GM12878 (cell line): ENCODE measurements at regions not wholly inside any gene's neighbourhood (a gene's known extent, or its start where the extent isn't known, plus 50 kb on each side); places are given as distances from the start of the nearest gene placed in this dataset.
A peak's percentile ranks its signal among the peaks of the same experiment; 100 is the strongest.

Experiments used
- ATAC-seq: fragments of 200-7000 bp; cut with Tn5 transposase; 3 replicates; pipeline ENCODE4 v1.9.1; 2020; ENCODE audit warnings: mild to moderate bottlenecking, moderate library complexity
- BruUV-seq: library from RNA; stranded (reverse); fragments of 400-500 nt; replicated peaks from 2 replicates; lab custom pipeline; 2021; lab: Mats Ljungman, UMichigan
- CTCF ChIA-PET: fragments of 300-600 bp; sonication (Branson Sonifier 250); formaldehyde crosslinking; extraction: SDS; loops from one replicate; lab custom pipeline; 2021; ENCODE audit warnings: inconsistent platforms; lab: Yijun Ruan, JAX
- POLR2A ChIA-PET: fragments of 350-600 bp; formaldehyde crosslinking; extraction: SDS; loops from one replicate; lab custom pipeline; 2021; ENCODE audit warnings: inconsistent platforms; lab: Charles Lee
- RAD21 ChIA-PET: fragments of 300-600 bp; sonication (Branson Sonifier 250); formaldehyde crosslinking; loops from one replicate; lab custom pipeline; 2023; ENCODE audit warnings: antibody characterized with exemption; ENCODE audit not compliant: unreplicated experiment; lab: Charles Lee
- SMC1A ChIA-PET: fragments of 300-600 bp; sonication (Branson Sonifier 250); formaldehyde crosslinking; loops from one replicate; lab custom pipeline; 2023; ENCODE audit not compliant: unreplicated experiment, uncharacterized antibody; lab: Charles Lee
- DNase-seq: peaks from one replicate; pipeline ENCODE4 v3.0.0-alpha.2; 2011; ENCODE audit warnings: low read depth, low spot score
- FAIRE-seq: peaks from 3 replicates; lab custom pipeline; 2011; peaks lifted over from hg19 to GRCh38; lab: Jason Lieb, UNC
- H2AFZ ChIP-seq: 2 replicates; pipeline ENCODE4 v1.6.0; 2011; ENCODE audit warnings: low read depth, low read length, control low read depth; ENCODE audit not compliant: control insufficient read depth
- H3K27ac ChIP-seq: 2 replicates; pipeline ENCODE4 v1.5.1; 2011; ENCODE audit warnings: control low read depth; ENCODE audit not compliant: control insufficient read depth, insufficient read depth
- H3K27me3 ChIP-seq, 2 experiments: replicated peaks in 1 of 2; 2 replicates each; pipeline versions ENCODE4 v1.6.0 to v1.6.1; 2011; ENCODE audit warnings: low read length in 1 of 2; ENCODE audit not compliant: control insufficient read depth in 2 of 2, insufficient read depth in 2 of 2
- H3K36me3 ChIP-seq, 2 experiments: 2 replicates each; pipeline ENCODE4 v1.5.1; 2011; ENCODE audit warnings: low read length in 1 of 2; ENCODE audit not compliant: control insufficient read depth in 2 of 2, insufficient read depth in 2 of 2
- H3K4me1 ChIP-seq: 2 replicates; pipeline ENCODE4 v1.6.1; 2011; ENCODE audit warnings: mild to moderate bottlenecking, low read length, moderate library complexity, mixed read lengths; ENCODE audit not compliant: control insufficient read depth, insufficient read depth
- H3K4me2 ChIP-seq: 2 replicates; pipeline ENCODE4 v1.6.0; 2011; ENCODE audit warnings: control low read depth; ENCODE audit not compliant: control insufficient read depth, insufficient read depth
- H3K4me3 ChIP-seq: fragments of 200-600 bp; sonication (generic); 2 replicates; pipeline ENCODE4 v1.5.1; 2016
- H3K79me2 ChIP-seq: 2 replicates; pipeline ENCODE4 v1.6.0; 2011; ENCODE audit warnings: low read length; ENCODE audit not compliant: control insufficient read depth, insufficient read depth
- H3K9ac ChIP-seq: 2 replicates; pipeline ENCODE4 v1.8.0; 2011; ENCODE audit warnings: low read length, control low read depth, mixed read lengths; ENCODE audit not compliant: control insufficient read depth, insufficient read depth
- H3K9me3 ChIP-seq: replicated peaks from 3 replicates; pipeline ENCODE4 v1.5.1; 2011; ENCODE audit warnings: mild to moderate bottlenecking, low read length; ENCODE audit not compliant: control insufficient read depth, insufficient read depth
- H4K20me1 ChIP-seq: 2 replicates; pipeline ENCODE4 v1.6.0; 2011; ENCODE audit not compliant: control insufficient read depth, insufficient read depth
- ATF7 ChIP-seq: fragments of 450-650 bp; IDR thresholded peaks from 2 replicates; pipeline ENCODE4 v1.6.1; 2016; ENCODE audit warnings: low read depth, mild to moderate bottlenecking
- CREM ChIP-seq: IDR thresholded peaks from 2 replicates; pipeline ENCODE4 v1.6.1; 2014; ENCODE audit warnings: antibody characterized with exemption, low read depth
- EP300 ChIP-seq, 2 experiments: fragments of 150-350 bp in 1 of 2; IDR thresholded peaks; 2 replicates each; pipeline ENCODE4 v1.6.1; 2011 to 2012; ENCODE audit warnings: low read depth in 2 of 2, low read length in 2 of 2, borderline replicate concordance in 1 of 2, improper control_type of control experiment in 1 of 2, inconsistent platforms in 1 of 2; ENCODE audit not compliant: control insufficient read depth in 1 of 2
- HCFC1 ChIP-seq: fragments of 150-350 bp; IDR thresholded peaks from 2 replicates; pipeline ENCODE4 v1.6.1; 2014; ENCODE audit warnings: low read length
- IKZF2 ChIP-seq, 2 experiments: fragments of 450-650 bp; IDR thresholded peaks; 2 replicates each; pipeline ENCODE4 v1.6.1; 2017; ENCODE audit warnings: mild to moderate bottlenecking in 2 of 2, moderate library complexity in 2 of 2
- JUNB ChIP-seq: IDR thresholded peaks from 2 replicates; pipeline ENCODE4 v1.6.1; 2016; ENCODE audit warnings: antibody characterized with exemption, mild to moderate bottlenecking
- JUND ChIP-seq: IDR thresholded peaks from 2 replicates; pipeline ENCODE4 v1.6.1; 2012; ENCODE audit warnings: low read depth, mild to moderate bottlenecking, low read length, improper control_type of control experiment, moderate library complexity
- KAT2A ChIP-seq: conservative IDR thresholded peaks from 2 replicates; pipeline ENCODE4 v1.6.1; 2011; ENCODE audit warnings: low read depth, low read length; ENCODE audit not compliant: control insufficient read depth
- MEF2A ChIP-seq: IDR thresholded peaks from 2 replicates; pipeline ENCODE4 v1.6.1; 2011; ENCODE audit warnings: low read depth, mild to moderate bottlenecking, low read length, moderate library complexity; ENCODE audit not compliant: insufficient read depth
- NBN ChIP-seq: fragments of 450-650 bp; IDR thresholded peaks from 2 replicates; pipeline ENCODE4 v1.6.1; 2016
- POLR2AphosphoS5 ChIP-seq: IDR thresholded peaks from 2 replicates; pipeline ENCODE4 v1.6.1; 2011; ENCODE audit warnings: mild to moderate bottlenecking, low read length, inconsistent platforms
- RUNX3 ChIP-seq: IDR thresholded peaks from 2 replicates; pipeline ENCODE4 v1.6.1; 2012; ENCODE audit warnings: low read length, inconsistent platforms
- TCF3 ChIP-seq: IDR thresholded peaks from 2 replicates; pipeline ENCODE4 v1.6.1; 2012; ENCODE audit warnings: low read depth, mild to moderate bottlenecking, low read length, borderline replicate concordance; ENCODE audit not compliant: insufficient read depth
- WGBS: methylation state at CpG from one replicate; pipeline ENCODE4 v1.1.6; 2016; ENCODE audit warnings: low lambda C conversion rate; ENCODE audit not compliant: insufficient replicate concordance, insufficient coverage; ENCODE audit errors: missing lambda C conversion rate; 5-methylcytosine and 5-hydroxymethylcytosine counted together
- in situ Hi-C: fragments of 300-500 bp; cut with MboI; formaldehyde crosslinking; loops from 9 replicates; pipeline ENCODE4 v1.14.3; 2018; ENCODE audit warnings: mixed read lengths
- intact Hi-C: fragments of 100-400 bp; cut with micrococcal nuclease; formaldehyde crosslinking; loops from one replicate; pipeline ENCODE4 v1.14.2; 2022; ENCODE audit not compliant: unreplicated experiment
- TF ChIP-seq, protein P1 (sequence below): fragments of 450-650 bp; IDR thresholded peaks from 2 replicates; pipeline ENCODE4 v1.6.1; 2017; ENCODE audit warnings: low read depth, mild to moderate bottlenecking, moderate library complexity
- TF ChIP-seq, protein P2 (sequence below): IDR thresholded peaks from 2 replicates; pipeline ENCODE4 v1.6.1; 2012; ENCODE audit warnings: low read length, inconsistent platforms
- TF ChIP-seq, protein P3 (sequence below): fragments of 450-650 bp; IDR thresholded peaks from 2 replicates; pipeline ENCODE4 v1.6.1; 2018; ENCODE audit warnings: mild to moderate bottlenecking, low read depth, moderate library complexity; ENCODE audit not compliant: partially characterized antibody

DNA sequence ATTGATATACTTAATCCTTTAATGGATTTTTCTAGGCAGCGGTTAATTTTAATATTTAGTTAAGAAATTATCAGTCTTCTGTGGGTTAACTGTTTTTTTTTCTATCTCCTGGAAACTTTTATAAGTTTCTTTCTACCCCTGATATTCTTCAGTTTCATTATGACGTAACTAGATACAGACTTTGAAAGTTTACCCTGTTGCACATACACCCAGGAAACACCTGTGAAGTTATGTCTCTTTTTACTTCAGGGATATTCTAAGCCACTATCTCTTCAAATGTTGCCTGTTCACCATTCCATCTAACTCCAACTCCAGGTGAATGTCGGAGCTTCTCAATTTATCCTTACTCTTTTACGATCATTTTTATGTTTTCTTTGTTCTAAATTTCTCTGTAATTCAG is 329.0 kb downstream of the ICE1 start:
- DNase-seq = peak; percentile 24
- ChIA-PET POLR2A (interaction anchor here (0.6 to 0.8 kb wide), 2 partner anchors 13 to 57 kb away, joined by 3 to 4 read pairs; no protein-coding TSS in a partner anchor), CTCF (no interaction called here), SMC1A (no interaction called here)
- WGBS = 1% methylated on average over 4 of the region's 4 CpGs
- Histone ChIP-seq H3K79me2 (no peaks in the 10 kb centered on the region), H2AFZ (peak overlapping the region; percentile 18; the same call in 1 of the 2 replicates), H3K9me3 (no peaks in the 10 kb centered on the region; the same call in 1 of the 3 replicates), H3K4me3 (peak overlapping the region; percentile 14; the same call in 1 of the 2 replicates), H3K27ac (peak overlapping the region; percentile 57)
- in situ Hi-C loops = loop anchor here (10.0 kb wide), 1 partner anchor 983 kb away; no protein-coding TSS in a partner anchor
- no TSS peak for BruUV-seq
- no peak for TF ChIP-seq KAT2A
- TF ChIP-seq POLR2AphosphoS5 = no peak
- TF ChIP-seq TCF3 = 0 out of 2 replicates have a peak, but pooled peaks have one; percentile 57
- TF ChIP-seq, protein P1, sequence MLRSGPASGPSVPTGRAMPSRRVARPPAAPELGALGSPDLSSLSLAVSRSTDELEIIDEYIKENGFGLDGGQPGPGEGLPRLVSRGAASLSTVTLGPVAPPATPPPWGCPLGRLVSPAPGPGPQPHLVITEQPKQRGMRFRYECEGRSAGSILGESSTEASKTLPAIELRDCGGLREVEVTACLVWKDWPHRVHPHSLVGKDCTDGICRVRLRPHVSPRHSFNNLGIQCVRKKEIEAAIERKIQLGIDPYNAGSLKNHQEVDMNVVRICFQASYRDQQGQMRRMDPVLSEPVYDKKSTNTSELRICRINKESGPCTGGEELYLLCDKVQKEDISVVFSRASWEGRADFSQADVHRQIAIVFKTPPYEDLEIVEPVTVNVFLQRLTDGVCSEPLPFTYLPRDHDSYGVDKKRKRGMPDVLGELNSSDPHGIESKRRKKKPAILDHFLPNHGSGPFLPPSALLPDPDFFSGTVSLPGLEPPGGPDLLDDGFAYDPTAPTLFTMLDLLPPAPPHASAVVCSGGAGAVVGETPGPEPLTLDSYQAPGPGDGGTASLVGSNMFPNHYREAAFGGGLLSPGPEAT = 0 out of 2 replicates have a peak, but pooled peaks have one; percentile 15
- TF ChIP-seq RUNX3 = peak; percentile 35; the same call in 1 of the 2 replicates
- TF ChIP-seq NBN = no peak
- TF ChIP-seq ATF7 = peak; percentile 98
- 0 out of 2 replicates have a peak, but pooled peaks have one; percentile 21 for TF ChIP-seq JUND
- no peak for TF ChIP-seq HCFC1
- TF ChIP-seq, protein P2, sequence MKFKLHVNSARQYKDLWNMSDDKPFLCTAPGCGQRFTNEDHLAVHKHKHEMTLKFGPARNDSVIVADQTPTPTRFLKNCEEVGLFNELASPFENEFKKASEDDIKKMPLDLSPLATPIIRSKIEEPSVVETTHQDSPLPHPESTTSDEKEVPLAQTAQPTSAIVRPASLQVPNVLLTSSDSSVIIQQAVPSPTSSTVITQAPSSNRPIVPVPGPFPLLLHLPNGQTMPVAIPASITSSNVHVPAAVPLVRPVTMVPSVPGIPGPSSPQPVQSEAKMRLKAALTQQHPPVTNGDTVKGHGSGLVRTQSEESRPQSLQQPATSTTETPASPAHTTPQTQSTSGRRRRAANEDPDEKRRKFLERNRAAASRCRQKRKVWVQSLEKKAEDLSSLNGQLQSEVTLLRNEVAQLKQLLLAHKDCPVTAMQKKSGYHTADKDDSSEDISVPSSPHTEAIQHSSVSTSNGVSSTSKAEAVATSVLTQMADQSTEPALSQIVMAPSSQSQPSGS = peak; percentile 84
- TF ChIP-seq, protein P3, sequence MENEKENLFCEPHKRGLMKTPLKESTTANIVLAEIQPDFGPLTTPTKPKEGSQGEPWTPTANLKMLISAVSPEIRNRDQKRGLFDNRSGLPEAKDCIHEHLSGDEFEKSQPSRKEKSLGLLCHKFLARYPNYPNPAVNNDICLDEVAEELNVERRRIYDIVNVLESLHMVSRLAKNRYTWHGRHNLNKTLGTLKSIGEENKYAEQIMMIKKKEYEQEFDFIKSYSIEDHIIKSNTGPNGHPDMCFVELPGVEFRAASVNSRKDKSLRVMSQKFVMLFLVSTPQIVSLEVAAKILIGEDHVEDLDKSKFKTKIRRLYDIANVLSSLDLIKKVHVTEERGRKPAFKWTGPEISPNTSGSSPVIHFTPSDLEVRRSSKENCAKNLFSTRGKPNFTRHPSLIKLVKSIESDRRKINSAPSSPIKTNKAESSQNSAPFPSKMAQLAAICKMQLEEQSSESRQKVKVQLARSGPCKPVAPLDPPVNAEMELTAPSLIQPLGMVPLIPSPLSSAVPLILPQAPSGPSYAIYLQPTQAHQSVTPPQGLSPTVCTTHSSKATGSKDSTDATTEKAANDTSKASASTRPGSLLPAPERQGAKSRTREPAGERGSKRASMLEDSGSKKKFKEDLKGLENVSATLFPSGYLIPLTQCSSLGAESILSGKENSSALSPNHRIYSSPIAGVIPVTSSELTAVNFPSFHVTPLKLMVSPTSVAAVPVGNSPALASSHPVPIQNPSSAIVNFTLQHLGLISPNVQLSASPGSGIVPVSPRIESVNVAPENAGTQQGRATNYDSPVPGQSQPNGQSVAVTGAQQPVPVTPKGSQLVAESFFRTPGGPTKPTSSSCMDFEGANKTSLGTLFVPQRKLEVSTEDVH = no peak
- 0 out of 4 replicates have a peak, but pooled peaks of 1 of the 2 experiments have one; percentile 4 for TF ChIP-seq IKZF2 (IDR thresholded peaks at IDR 0.05)
- TF ChIP-seq EP300 (IDR thresholded peaks at IDR 0.05; ENCODE audit: borderline replicate concordance in 1 of 2, control insufficient read depth in 1 of 2, low read depth in 2 of 2, low read length in 2 of 2) = peak in 1 of 2 experiments; percentile 20; a peak in 1 of 4 replicates
- peak; percentile 66 for TF ChIP-seq JUNB
- TF ChIP-seq MEF2A = 0 out of 2 replicates have a peak, but pooled peaks have one; percentile 33
- TF ChIP-seq CREM = 0 out of 2 replicates have a peak, but pooled peaks have one; percentile 18
- TF ChIP-seq, all 136 proteins: peak for 11
- Histone ChIP-seq H3K4me2 (peak overlapping the region; percentile 82), H3K9ac (no peak overlapping the region), H3K4me1 (peaks cover 53% of the 10 kb centered on the region), H4K20me1 (no peaks in the 10 kb centered on the region), H3K27me3 (no peaks in the 10 kb centered on the region), H3K36me3 (no peaks in the 10 kb centered on the region)
- RAD21 ChIA-PET = interaction anchor here (0.5 to 1.3 kb wide), 2 partner anchors 12 to 979 kb away, joined by 3 read pairs; no protein-coding TSS in a partner anchor
- intact Hi-C loops = loop anchor here (5.0 to 10.0 kb wide), 4 partner anchors 257 to 963 kb away; partner anchors contain the start of genes ICE1, MED10 and TENT4A
- ATAC-seq (peak; percentile 51), FAIRE-seq (no peak)
